GM12878 (cell line): ENCODE measurements at regions not wholly inside any gene's neighbourhood (a gene's known extent, or its start where the extent isn't known, plus 50 kb on each side); places are given as distances from the start of the nearest gene placed in this dataset.

ENCODE experiments used
- ATAC-seq: fragments of 200-7000 bp; cut with Tn5 transposase; 3 replicates; pipeline ENCODE4 v1.9.1; 2020; ENCODE audit warnings: mild to moderate bottlenecking, moderate library complexity
- BruUV-seq: library from RNA; stranded (reverse); fragments of 400-500 nt; replicated peaks from 2 replicates; lab custom pipeline; 2021; lab: Mats Ljungman, UMichigan
- CTCF ChIA-PET: fragments of 300-600 bp; sonication (Branson Sonifier 250); formaldehyde crosslinking; extraction: SDS; loops from one replicate; lab custom pipeline; 2021; ENCODE audit warnings: inconsistent platforms; lab: Yijun Ruan, JAX
- POLR2A ChIA-PET: fragments of 350-600 bp; formaldehyde crosslinking; extraction: SDS; loops from one replicate; lab custom pipeline; 2021; ENCODE audit warnings: inconsistent platforms; lab: Charles Lee
- RAD21 ChIA-PET: fragments of 300-600 bp; sonication (Branson Sonifier 250); formaldehyde crosslinking; loops from one replicate; lab custom pipeline; 2023; ENCODE audit warnings: antibody characterized with exemption; ENCODE audit not compliant: unreplicated experiment; lab: Charles Lee
- SMC1A ChIA-PET: fragments of 300-600 bp; sonication (Branson Sonifier 250); formaldehyde crosslinking; loops from one replicate; lab custom pipeline; 2023; ENCODE audit not compliant: unreplicated experiment, uncharacterized antibody; lab: Charles Lee
- DNase-seq: peaks from one replicate; pipeline ENCODE4 v3.0.0-alpha.2; 2011; ENCODE audit warnings: low read depth, low spot score
- FAIRE-seq: peaks from 3 replicates; lab custom pipeline; 2011; peaks lifted over from hg19 to GRCh38; lab: Jason Lieb, UNC
- H2AFZ ChIP-seq: 2 replicates; pipeline ENCODE4 v1.6.0; 2011; ENCODE audit warnings: low read depth, low read length, control low read depth; ENCODE audit not compliant: control insufficient read depth
- H3K27ac ChIP-seq: 2 replicates; pipeline ENCODE4 v1.5.1; 2011; ENCODE audit warnings: control low read depth; ENCODE audit not compliant: control insufficient read depth, insufficient read depth
- H3K27me3 ChIP-seq, 2 experiments: replicated peaks in 1 of 2; 2 replicates each; pipeline versions ENCODE4 v1.6.0 to v1.6.1; 2011; ENCODE audit warnings: low read length in 1 of 2; ENCODE audit not compliant: control insufficient read depth in 2 of 2, insufficient read depth in 2 of 2
- H3K36me3 ChIP-seq, 2 experiments: 2 replicates each; pipeline ENCODE4 v1.5.1; 2011; ENCODE audit warnings: low read length in 1 of 2; ENCODE audit not compliant: control insufficient read depth in 2 of 2, insufficient read depth in 2 of 2
- H3K4me1 ChIP-seq: 2 replicates; pipeline ENCODE4 v1.6.1; 2011; ENCODE audit warnings: mild to moderate bottlenecking, low read length, moderate library complexity, mixed read lengths; ENCODE audit not compliant: control insufficient read depth, insufficient read depth
- H3K4me2 ChIP-seq: 2 replicates; pipeline ENCODE4 v1.6.0; 2011; ENCODE audit warnings: control low read depth; ENCODE audit not compliant: control insufficient read depth, insufficient read depth
- H3K4me3 ChIP-seq: fragments of 200-600 bp; sonication (generic); 2 replicates; pipeline ENCODE4 v1.5.1; 2016
- H3K79me2 ChIP-seq: 2 replicates; pipeline ENCODE4 v1.6.0; 2011; ENCODE audit warnings: low read length; ENCODE audit not compliant: control insufficient read depth, insufficient read depth
- H3K9ac ChIP-seq: 2 replicates; pipeline ENCODE4 v1.8.0; 2011; ENCODE audit warnings: low read length, control low read depth, mixed read lengths; ENCODE audit not compliant: control insufficient read depth, insufficient read depth
- H3K9me3 ChIP-seq: replicated peaks from 3 replicates; pipeline ENCODE4 v1.5.1; 2011; ENCODE audit warnings: mild to moderate bottlenecking, low read length; ENCODE audit not compliant: control insufficient read depth, insufficient read depth
- H4K20me1 ChIP-seq: 2 replicates; pipeline ENCODE4 v1.6.0; 2011; ENCODE audit not compliant: control insufficient read depth, insufficient read depth
- CREM ChIP-seq: IDR thresholded peaks from 2 replicates; pipeline ENCODE4 v1.6.1; 2014; ENCODE audit warnings: antibody characterized with exemption, low read depth
- EGR1 ChIP-seq, 2 experiments: IDR thresholded peaks; 1 replicate in 1 of 2; 2 replicates in 1 of 2; pipeline ENCODE4 v1.6.1; 2011 to 2012; ENCODE audit warnings: low read depth in 2 of 2, low read length in 2 of 2, borderline replicate concordance in 1 of 2, mild to moderate bottlenecking in 1 of 2, moderate library complexity in 1 of 2
- HDAC6 ChIP-seq: fragments of 200-600 bp; sonication (generic); IDR thresholded peaks from one replicate; pipeline ENCODE4 v1.8.0; 2017; ENCODE audit warnings: antibody characterized with exemption; ENCODE audit not compliant: unreplicated experiment
- NFYB ChIP-seq: IDR thresholded peaks from 2 replicates; pipeline ENCODE4 v1.6.1; 2011; ENCODE audit warnings: low read depth, mild to moderate bottlenecking, low read length, improper control_type of control experiment, moderate library complexity; ENCODE audit not compliant: insufficient read depth
- NR2C1 ChIP-seq: fragments of 450-650 bp; IDR thresholded peaks from 2 replicates; pipeline ENCODE4 v1.6.1; 2017; ENCODE audit warnings: antibody characterized with exemption, mild to moderate bottlenecking, moderate library complexity
- NR2F1 ChIP-seq: fragments of 450-650 bp; conservative IDR thresholded peaks from 2 replicates; pipeline ENCODE4 v1.6.1; 2017; ENCODE audit warnings: mild to moderate bottlenecking
- POLR2A ChIP-seq: IDR thresholded peaks from 2 replicates; pipeline ENCODE4 v1.6.1; 2011; ENCODE audit warnings: low read depth, mild to moderate bottlenecking, low read length
- RAD21 ChIP-seq: IDR thresholded peaks from 2 replicates; pipeline ENCODE4 v1.6.1; 2011; ENCODE audit warnings: mild to moderate bottlenecking, low read depth, low read length, moderate library complexity; ENCODE audit not compliant: insufficient read depth
- RFX5 ChIP-seq: IDR thresholded peaks from 2 replicates; pipeline ENCODE4 v1.6.1; 2011; ENCODE audit warnings: low read depth, low read length, improper control_type of control experiment
- SIX5 ChIP-seq: IDR thresholded peaks from 2 replicates; pipeline ENCODE4 v1.6.1; 2011; ENCODE audit warnings: mild to moderate bottlenecking, low read depth, low read length, moderate library complexity; ENCODE audit not compliant: severe bottlenecking
- SMAD1 ChIP-seq: fragments of 450-650 bp; IDR thresholded peaks from 2 replicates; pipeline ENCODE4 v1.6.1; 2018; ENCODE audit warnings: mild to moderate bottlenecking, low read depth; ENCODE audit not compliant: partially characterized antibody
- SPI1 ChIP-seq: IDR thresholded peaks from 2 replicates; pipeline ENCODE4 v1.6.1; 2011; ENCODE audit warnings: low read depth, mild to moderate bottlenecking, low read length, moderate library complexity, borderline replicate concordance; ENCODE audit not compliant: insufficient read depth
- SUPT20H ChIP-seq: IDR thresholded peaks from 2 replicates; pipeline ENCODE4 v1.6.1; 2011; ENCODE audit warnings: low read depth, mild to moderate bottlenecking, low read length, moderate library complexity, borderline replicate concordance; ENCODE audit not compliant: control insufficient read depth
- TCF12 ChIP-seq: IDR thresholded peaks from 2 replicates; pipeline ENCODE4 v1.6.1; 2011; ENCODE audit warnings: low read depth, mild to moderate bottlenecking, low read length
- YY1 ChIP-seq: IDR thresholded peaks from 2 replicates; pipeline ENCODE4 v1.6.1; 2011; ENCODE audit warnings: low read depth, mild to moderate bottlenecking, low read length
- ZNF207 ChIP-seq: fragments of 450-650 bp; IDR thresholded peaks from 2 replicates; pipeline ENCODE4 v1.6.1; 2014; ENCODE audit warnings: antibody characterized with exemption, mild to moderate bottlenecking, borderline replicate concordance
- WGBS: methylation state at CpG from one replicate; pipeline ENCODE4 v1.1.6; 2016; ENCODE audit warnings: low lambda C conversion rate; ENCODE audit not compliant: insufficient replicate concordance, insufficient coverage; ENCODE audit errors: missing lambda C conversion rate; 5-methylcytosine and 5-hydroxymethylcytosine counted together
- in situ Hi-C: fragments of 300-500 bp; cut with MboI; formaldehyde crosslinking; loops from 9 replicates; pipeline ENCODE4 v1.14.3; 2018; ENCODE audit warnings: mixed read lengths
- intact Hi-C: fragments of 100-400 bp; cut with micrococcal nuclease; formaldehyde crosslinking; loops from one replicate; pipeline ENCODE4 v1.14.2; 2022; ENCODE audit not compliant: unreplicated experiment
- TF ChIP-seq, protein P1 (sequence below): IDR thresholded peaks from 2 replicates; pipeline ENCODE4 v1.6.1; 2011; ENCODE audit warnings: low read depth, mild to moderate bottlenecking, low read length, moderate library complexity, borderline replicate concordance; ENCODE audit errors: extremely low read depth
- TF ChIP-seq, protein P2 (sequence below): fragments of 450-650 bp; IDR thresholded peaks from 2 replicates; pipeline ENCODE4 v1.6.1; 2016; ENCODE audit warnings: mild to moderate bottlenecking

DNA sequence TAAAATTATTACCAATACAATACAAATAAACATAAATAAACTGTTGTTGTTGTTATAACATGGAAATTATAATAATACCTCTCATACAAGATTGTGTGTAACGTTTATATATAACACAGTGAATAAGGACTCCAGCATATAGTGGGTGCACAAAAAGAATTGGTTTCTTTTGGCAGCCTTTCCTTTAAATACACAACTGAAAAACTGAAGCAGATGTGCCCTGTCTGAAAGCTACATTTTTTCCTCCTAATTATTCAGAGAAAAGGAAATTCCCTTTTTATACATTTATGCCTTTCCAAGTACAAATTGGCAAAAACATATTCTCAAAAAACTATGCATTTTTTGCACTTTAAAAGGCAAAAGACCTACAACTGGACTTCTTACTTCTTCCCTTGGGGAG is 928.9 kb upstream of the NR2F2 start (continued):
- no peak for TF ChIP-seq RAD21

DNA sequence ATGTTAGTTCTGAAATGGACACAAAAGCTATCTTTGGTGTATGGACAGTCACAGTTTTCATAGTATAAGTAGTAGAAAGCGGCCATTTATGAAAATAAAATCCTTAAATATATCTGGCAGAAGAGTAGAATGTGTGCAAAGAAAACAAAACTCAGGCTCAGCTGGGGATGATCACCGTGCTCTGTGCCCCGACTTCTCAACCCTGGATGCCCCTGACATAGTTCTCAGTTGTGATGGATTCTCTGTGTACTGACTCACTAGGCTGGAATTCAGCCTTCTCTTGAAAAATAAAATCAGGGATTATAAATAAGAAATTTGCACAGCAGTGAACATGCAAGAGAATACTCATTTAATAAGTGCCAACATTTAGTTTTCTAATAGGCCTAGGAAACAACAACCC is 925.1 kb upstream of the NR2F2 start:
- FAIRE-seq (no peak), ATAC-seq (no peak)
- ChIA-PET CTCF (interaction anchor here (1.8 kb wide), 1 partner anchor 9 kb away, joined by 4 read pairs; no protein-coding TSS in a partner anchor), SMC1A (interaction anchor here (1.0 to 1.3 kb wide), 3 partner anchors 9 to 46 kb away, joined by 4 read pairs; no protein-coding TSS in a partner anchor), POLR2A (no interaction called here), RAD21 (no interaction called here)
- BruUV-seq: no TSS peak
- 2% methylated on average over 3 of the region's 3 CpGs for WGBS
- no peaks in the 10 kb centered on the region for H3K36me3 ChIP-seq
- H3K27me3 ChIP-seq: no peaks in the 10 kb centered on the region
- no peak overlapping the region for H3K27ac ChIP-seq
- no peaks in the 10 kb centered on the region for H4K20me1 ChIP-seq
- H3K9ac ChIP-seq: no peak overlapping the region
- no peak overlapping the region for H3K4me3 ChIP-seq
- TF ChIP-seq YY1: no peak
- no peak for TF ChIP-seq NR2C1
- no peak for TF ChIP-seq SMAD1
- no peak for TF ChIP-seq EGR1 (IDR thresholded peaks at IDR 0.05; ENCODE audit: borderline replicate concordance in 1 of 2, low read depth in 2 of 2, low read length in 2 of 2)
- TF ChIP-seq NFYB: no peak
- no peak for TF ChIP-seq RFX5
- no peak for TF ChIP-seq CREM
- TF ChIP-seq SIX5: no peak
- TF ChIP-seq, protein P1, sequence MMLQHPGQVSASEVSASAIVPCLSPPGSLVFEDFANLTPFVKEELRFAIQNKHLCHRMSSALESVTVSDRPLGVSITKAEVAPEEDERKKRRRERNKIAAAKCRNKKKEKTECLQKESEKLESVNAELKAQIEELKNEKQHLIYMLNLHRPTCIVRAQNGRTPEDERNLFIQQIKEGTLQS: no peak
- TF ChIP-seq TCF12: no peak
- no peak for TF ChIP-seq SPI1
- TF ChIP-seq, protein P2, sequence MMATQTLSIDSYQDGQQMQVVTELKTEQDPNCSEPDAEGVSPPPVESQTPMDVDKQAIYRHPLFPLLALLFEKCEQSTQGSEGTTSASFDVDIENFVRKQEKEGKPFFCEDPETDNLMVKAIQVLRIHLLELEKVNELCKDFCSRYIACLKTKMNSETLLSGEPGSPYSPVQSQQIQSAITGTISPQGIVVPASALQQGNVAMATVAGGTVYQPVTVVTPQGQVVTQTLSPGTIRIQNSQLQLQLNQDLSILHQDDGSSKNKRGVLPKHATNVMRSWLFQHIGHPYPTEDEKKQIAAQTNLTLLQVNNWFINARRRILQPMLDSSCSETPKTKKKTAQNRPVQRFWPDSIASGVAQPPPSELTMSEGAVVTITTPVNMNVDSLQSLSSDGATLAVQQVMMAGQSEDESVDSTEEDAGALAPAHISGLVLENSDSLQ: no peak
- TF ChIP-seq HDAC6: no peak
- no peak for TF ChIP-seq POLR2A
- TF ChIP-seq ZNF207: no peak
- TF ChIP-seq SUPT20H: no peak
- TF ChIP-seq NR2F1: no peak
- TF ChIP-seq, all 136 proteins: peak for 0
- Histone ChIP-seq H3K79me2 (no peaks in the 10 kb centered on the region), H2AFZ (no peak overlapping the region), H3K4me2 (no peak overlapping the region), H3K9me3 (no peaks in the 10 kb centered on the region), H3K4me1 (no peaks in the 10 kb centered on the region)
- in situ Hi-C loops: no loop called here
- DNase-seq: no peak
- intact Hi-C loops: no loop called here
